K562 (cell line): ENCODE measurements at regions not wholly inside any gene's neighbourhood (a gene's known extent, or its start where the extent isn't known, plus 50 kb on each side); places are given as distances from the start of the nearest gene placed in this dataset.
A peak's percentile ranks its signal among the peaks of the same experiment; 100 is the strongest.

ENCODE experiments used
- BRF1 ChIP-seq: IDR thresholded peaks from 3 replicates; pipeline ENCODE4 v1.6.1; 2011; ENCODE audit warnings: borderline replicate concordance, mild to moderate bottlenecking; ENCODE audit not compliant: insufficient read length; ENCODE audit errors: extremely low read depth
- C11orf30 ChIP-seq: fragments of 450-650 bp; IDR thresholded peaks from 2 replicates; pipeline ENCODE4 v1.6.1; 2016; ENCODE audit warnings: low read depth, mild to moderate bottlenecking
- CBX5 ChIP-seq: IDR thresholded peaks from 2 replicates; pipeline ENCODE4 v1.6.1; 2014; ENCODE audit warnings: low read depth, borderline replicate concordance
- CHD1 ChIP-seq: fragments of 200-600 bp; sonication (generic); IDR thresholded peaks from one replicate; pipeline ENCODE4 v1.6.1; 2012; ENCODE audit warnings: mild to moderate bottlenecking, moderate library complexity, low read length, inconsistent platforms
- CREB3L1 ChIP-seq: fragments of 450-650 bp; IDR thresholded peaks from 2 replicates; pipeline ENCODE4 v1.6.1; 2014; ENCODE audit warnings: low read depth, mild to moderate bottlenecking, moderate library complexity, borderline replicate concordance
- DMBX1 ChIP-seq: fragments of 250-450 bp; sonication (Bioruptor Pico); IDR thresholded peaks from 2 replicates; pipeline ENCODE4 v1.8.0; 2022; ENCODE audit warnings: inconsistent platforms, mild to moderate bottlenecking, moderate library complexity, borderline replicate concordance
- FOXA1 ChIP-seq: fragments of 450-650 bp; IDR thresholded peaks from 2 replicates; pipeline ENCODE4 v1.6.1; 2016; ENCODE audit warnings: mild to moderate bottlenecking, borderline replicate concordance
- GTF2F1 ChIP-seq: IDR thresholded peaks from 2 replicates; pipeline ENCODE4 v1.6.1; 2011; ENCODE audit warnings: low read depth, low read length, improper control_type of control experiment
- HDAC3 ChIP-seq: fragments of 450-650 bp; IDR thresholded peaks from 2 replicates; pipeline ENCODE4 v1.6.1; 2018; ENCODE audit warnings: borderline replicate concordance, mild to moderate bottlenecking, moderate library complexity; ENCODE audit not compliant: partially characterized antibody
- HMG20B ChIP-seq: fragments of 250-450 bp; sonication (Bioruptor Pico); IDR thresholded peaks from 2 replicates; pipeline ENCODE4 v1.5.0; 2021; ENCODE audit warnings: mild to moderate bottlenecking
- KAT7 ChIP-seq: sonication (generic); formaldehyde crosslinking; IDR thresholded peaks from 2 replicates; pipeline ENCODE4 v1.8.0; 2022; ENCODE audit warnings: missing genetic modification reagents, mild to moderate bottlenecking, borderline replicate concordance
- MBD1 ChIP-seq: fragments of 250-450 bp; sonication (Bioruptor Pico); IDR thresholded peaks from 2 replicates; pipeline ENCODE4 v1.8.0; 2022; ENCODE audit warnings: inconsistent platforms
- MEIS2 ChIP-seq: fragments of 450-650 bp; IDR thresholded peaks from 2 replicates; pipeline ENCODE4 v1.6.1; 2014; ENCODE audit warnings: mild to moderate bottlenecking; ENCODE audit not compliant: partially characterized antibody
- MTA2 ChIP-seq: fragments of 450-650 bp; IDR thresholded peaks from 2 replicates; pipeline ENCODE4 v1.6.1; 2016; ENCODE audit warnings: low read depth
- NCOA2 ChIP-seq, 2 experiments: fragments of 450-650 bp; IDR thresholded peaks; 2 replicates each; pipeline ENCODE4 v1.6.1; 2018; ENCODE audit warnings: mild to moderate bottlenecking in 2 of 2, moderate library complexity in 1 of 2; ENCODE audit not compliant: partially characterized antibody in 2 of 2
- PHTF2 ChIP-seq: fragments of 250-450 bp; sonication (Bioruptor Pico); IDR thresholded peaks from 2 replicates; pipeline ENCODE4 v1.5.0; 2021; ENCODE audit warnings: mild to moderate bottlenecking
- POLR2B ChIP-seq: fragments of 450-650 bp; IDR thresholded peaks from 2 replicates; pipeline ENCODE4 v1.6.1; 2018; ENCODE audit warnings: low read depth; ENCODE audit not compliant: partially characterized antibody
- POLR3G ChIP-seq: IDR thresholded peaks from 2 replicates; pipeline ENCODE4 v1.6.1; 2011; ENCODE audit not compliant: insufficient read length, insufficient replicate concordance; ENCODE audit errors: extremely low read depth
- SIX5 ChIP-seq, 2 experiments: IDR thresholded peaks; 2 replicates each; pipeline ENCODE4 v1.6.1; 2011; ENCODE audit warnings: low read length in 2 of 2, borderline replicate concordance in 1 of 2, low read depth in 1 of 2, mild to moderate bottlenecking in 1 of 2, moderate library complexity in 1 of 2; ENCODE audit not compliant: insufficient read depth in 1 of 2
- SRSF3 ChIP-seq: fragments of 200-400 bp; formaldehyde crosslinking; IDR thresholded peaks from 2 replicates; pipeline ENCODE4 v1.6.1; 2016; ENCODE audit warnings: mild to moderate bottlenecking, low read length, moderate library complexity; ENCODE audit not compliant: insufficient read depth
- THRAP3 ChIP-seq: fragments of 450-650 bp; IDR thresholded peaks from 2 replicates; pipeline ENCODE4 v1.6.1; 2016; ENCODE audit warnings: mild to moderate bottlenecking, inconsistent platforms, borderline replicate concordance
- XRCC3 ChIP-seq: fragments of 450-650 bp; IDR thresholded peaks from 2 replicates; pipeline ENCODE4 v1.6.1; 2017; ENCODE audit warnings: mild to moderate bottlenecking, moderate library complexity
- ZFP30 ChIP-seq: fragments of 250-450 bp; sonication (Bioruptor Pico); IDR thresholded peaks from 2 replicates; pipeline ENCODE4 v1.8.0; 2022; ENCODE audit warnings: moderate library complexity, mild to moderate bottlenecking, inconsistent platforms, borderline replicate concordance
- ZFPM2 ChIP-seq: fragments of 250-450 bp; sonication (Bioruptor Pico); IDR thresholded peaks from 2 replicates; pipeline ENCODE4 v1.5.1; 2022; ENCODE audit warnings: mild to moderate bottlenecking
- ZNF143 ChIP-seq: sonication (generic); formaldehyde crosslinking; IDR thresholded peaks from 2 replicates; pipeline ENCODE4 v1.9.0; 2022; ENCODE audit warnings: mild to moderate bottlenecking, missing genetic modification reagents

- no peak for TF ChIP-seq MBD1
- no peak for TF ChIP-seq C11orf30
- no peak for TF ChIP-seq ZNF143 (CRISPR knock-in tag)
- TF ChIP-seq SIX5 (IDR thresholded peaks at IDR 0.05; ENCODE audit: borderline replicate concordance in 1 of 2, insufficient read depth in 1 of 2, low read depth in 1 of 2, low read length in 2 of 2) = no peak
- peak; percentile 100 for TF ChIP-seq HDAC3
- no peak for TF ChIP-seq BRF1
- TF ChIP-seq KAT7 (CRISPR knock-in tag) = peak; percentile 47; the same call in 1 of the 2 replicates
- no peak for TF ChIP-seq SRSF3
- TF ChIP-seq XRCC3 = no peak
- no peak for TF ChIP-seq POLR3G
- TF ChIP-seq FOXA1 = no peak
- no peak for TF ChIP-seq GTF2F1
- no peak; the same call in 1 of the 2 replicates for TF ChIP-seq CREB3L1
- TF ChIP-seq CBX5 = peak; percentile 65; the same call in 1 of the 2 replicates
- TF ChIP-seq ZFPM2 (CRISPR knock-in tag) = peak; percentile 88; the same call in 1 of the 2 replicates
- no peak for TF ChIP-seq HMG20B (CRISPR knock-in tag)
- no peak for TF ChIP-seq CHD1
- TF ChIP-seq MTA2 = peak; percentile 100
- TF ChIP-seq MEIS2 = peak; percentile 94
- TF ChIP-seq THRAP3 = no peak
- peak; percentile 90 to 95 for TF ChIP-seq NCOA2 (IDR thresholded peaks at IDR 0.05; ENCODE audit: partially characterized antibody in 2 of 2)
- TF ChIP-seq POLR2B = no peak
- peak; percentile 88 for TF ChIP-seq PHTF2
- no peak for TF ChIP-seq ZFP30 (CRISPR knock-in tag)
- TF ChIP-seq DMBX1 = peak; percentile 99
Observed at GRCh38 chr5:154653764-154654485, 101.3 kb upstream of the LARP1 start (continued).
